ENCODE measurements at regions not wholly inside any gene's neighbourhood (a gene's known extent, or its start where the extent isn't known, plus 50 kb on each side); places are given as distances from the start of the nearest gene placed in this dataset.
A peak's percentile ranks its signal among the peaks of the same experiment; 100 is the strongest.

- Histone ChIP-seq H3K79me2 (ENCODE audit: control insufficient read depth, insufficient read depth, low read length) (no peaks in the 10 kb centered on the region), H2AFZ (ENCODE audit: insufficient read depth, low read depth, low read length, poor library complexity, severe bottlenecking) (no peak overlapping the region), H3K36me3 (replicated peaks in 1 of 2; ENCODE audit: control extremely low read depth in 1 of 2, control insufficient read depth in 1 of 2, extremely low read depth in 1 of 2, insufficient read depth in 2 of 2, low read length in 1 of 2) (no peaks in the 10 kb centered on the region), H3K4me3 (ENCODE audit: control extremely low read depth in 1 of 5, extremely low read depth in 1 of 5, insufficient read depth in 1 of 5, low read depth in 2 of 5, low read length in 4 of 5) (no peak overlapping the region), H3K27me3 (replicated peaks in 1 of 4; ENCODE audit: control extremely low read depth in 1 of 4, control insufficient read depth in 3 of 4, insufficient read depth in 4 of 4, low read length in 3 of 4) (no peaks in the 10 kb centered on the region), H3K9me3 (ENCODE audit: control extremely low read depth in 1 of 3, control insufficient read depth in 2 of 3, insufficient read depth in 1 of 3, low read length in 2 of 3) (no peaks in the 10 kb centered on the region), H3K4me2 (replicated peaks; ENCODE audit: low read depth, low read length, poor library complexity, severe bottlenecking) (peak overlapping the region; percentile 51), H3K27ac (ENCODE audit: low read length in 2 of 2) (no peak overlapping the region), H3K4me1 (ENCODE audit: control insufficient read depth in 2 of 2, insufficient read depth in 2 of 2, low read length in 2 of 2) (peaks cover 25 to 26% of the 10 kb centered on the region in 2 donors), H4K20me1 (ENCODE audit: control insufficient read depth, insufficient read depth, low read length, poor library complexity, severe bottlenecking) (no peaks in the 10 kb centered on the region), H3K9ac (ENCODE audit: low read length) (no peak overlapping the region)
- ChIA-PET POLR2A (no interaction called here), CTCF (interaction anchor here (1.3 kb wide), 1 partner anchor 598 kb away, joined by 3 read pairs; no protein-coding TSS in a partner anchor)
- Mint-ChIP-seq H3K9me3 (ENCODE audit: insufficient read depth) (no peaks in the 10 kb centered on the region), H3K4me1 (peaks cover 27% of the 10 kb centered on the region), H3K27me3 (peaks cover 5% of the 10 kb centered on the region), H3K27ac (no peak overlapping the region), H3K4me3 (no peak overlapping the region)
- no peak for ATAC-seq (ENCODE audit: low read depth)
- TF ChIP-seq EZH2 (IDR thresholded peaks at IDR 0.05; ENCODE audit: borderline replicate concordance, insufficient read depth, low read depth, low read length, poor library complexity, severe bottlenecking) (no peak), CTCF (IDR thresholded peaks at IDR 0.05) (no peak)
- intact Hi-C loops (cut with micrococcal nuclease): no loop called here
- no peak for DNase-seq
Measured at GRCh38 chr15:38084289-38084688, 149.8 kb downstream of the TMCO5A start.

GRCh38 chr15:38085114-38085513 lies 150.7 kb downstream of the TMCO5A start:
- ChIA-PET CTCF (interaction anchor here (0.9 to 1.3 kb wide), 2 partner anchors 16 to 597 kb away, joined by 3 read pairs; no protein-coding TSS in a partner anchor), POLR2A (no interaction called here)
- H3K9me3 ChIP-seq (ENCODE audit: control extremely low read depth in 1 of 3, control insufficient read depth in 2 of 3, insufficient read depth in 1 of 3, low read length in 2 of 3): no peaks in the 10 kb centered on the region
- Mint-ChIP-seq H3K27me3 (peaks cover 5% of the 10 kb centered on the region), H3K4me1 (peaks cover 23% of the 10 kb centered on the region), H3K4me3 (peak overlapping the region; percentile 32), H3K27ac (no peak overlapping the region), H3K9me3 (ENCODE audit: insufficient read depth) (no peaks in the 10 kb centered on the region)
- H3K4me1 ChIP-seq (ENCODE audit: control insufficient read depth in 2 of 2, insufficient read depth in 2 of 2, low read length in 2 of 2): peaks cover 25 to 26% of the 10 kb centered on the region in 2 donors
- peak overlapping the region in 1 of 5 experiments; percentile 0 for H3K4me3 ChIP-seq (ENCODE audit: control extremely low read depth in 1 of 5, extremely low read depth in 1 of 5, insufficient read depth in 1 of 5, low read depth in 2 of 5, low read length in 4 of 5)
- intact Hi-C loops (cut with micrococcal nuclease): no loop called here
- no peak for TF ChIP-seq CTCF (IDR thresholded peaks at IDR 0.05)
- TF ChIP-seq EZH2 (IDR thresholded peaks at IDR 0.05; ENCODE audit: borderline replicate concordance, insufficient read depth, low read depth, low read length, poor library complexity, severe bottlenecking): no peak
- H3K9ac ChIP-seq (ENCODE audit: low read length): peak overlapping the region; percentile 5
- DNase-seq: peak; percentile 70
- peak overlapping the region; percentile 51 for H3K4me2 ChIP-seq (replicated peaks; ENCODE audit: low read depth, low read length, poor library complexity, severe bottlenecking)
- H2AFZ ChIP-seq (ENCODE audit: insufficient read depth, low read depth, low read length, poor library complexity, severe bottlenecking): no peak overlapping the region
- no peaks in the 10 kb centered on the region for H3K27me3 ChIP-seq (replicated peaks in 1 of 4; ENCODE audit: control extremely low read depth in 1 of 4, control insufficient read depth in 3 of 4, insufficient read depth in 4 of 4, low read length in 3 of 4)
- no peaks in the 10 kb centered on the region for H3K36me3 ChIP-seq (replicated peaks in 1 of 2; ENCODE audit: control extremely low read depth in 1 of 2, control insufficient read depth in 1 of 2, extremely low read depth in 1 of 2, insufficient read depth in 2 of 2, low read length in 1 of 2)
- no peaks in the 10 kb centered on the region for H4K20me1 ChIP-seq (ENCODE audit: control insufficient read depth, insufficient read depth, low read length, poor library complexity, severe bottlenecking)
- 0% methylated on average over 5 of the region's 7 CpGs for WGBS (ENCODE audit: insufficient coverage)
- H3K79me2 ChIP-seq (ENCODE audit: control insufficient read depth, insufficient read depth, low read length): no peaks in the 10 kb centered on the region
- peak; percentile 94 for ATAC-seq (ENCODE audit: low read depth)
- no peak overlapping the region for H3K27ac ChIP-seq (ENCODE audit: low read length in 2 of 2)
